ENCODE measurements at regions not wholly inside any gene's neighbourhood (a gene's known extent, or its start where the extent isn't known, plus 50 kb on each side); places are given as distances from the start of the nearest gene placed in this dataset.

DNA sequence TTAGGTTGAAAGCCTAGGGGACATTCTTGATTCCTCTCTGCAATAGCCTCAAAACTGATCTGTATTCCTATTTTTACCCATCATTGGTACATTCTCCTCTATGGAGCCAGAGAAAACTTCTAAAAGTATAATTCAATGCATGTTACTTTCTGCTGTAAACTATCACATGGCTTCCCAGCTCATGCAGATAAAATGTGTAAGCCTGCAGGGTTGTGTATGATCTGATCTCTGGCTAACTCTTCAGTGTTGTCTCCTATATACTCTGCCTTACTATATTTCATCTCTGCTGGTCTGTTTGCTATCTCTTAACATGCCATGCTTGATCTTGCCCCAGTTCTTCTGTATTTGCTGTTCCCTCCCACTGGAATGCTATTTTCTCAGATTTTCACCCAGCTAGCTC, 323.3 kb upstream of the RSPO3 start:
- Mint-ChIP-seq H3K27ac (no peak overlapping the region), H3K4me1 (no peaks in the 10 kb centered on the region), H3K4me3 (no peak overlapping the region), H3K27me3 (ENCODE audit: insufficient read depth, low read depth) (no peaks in the 10 kb centered on the region), H3K36me3 (no peaks in the 10 kb centered on the region), H3K9me3 (no peaks in the 10 kb centered on the region)
- H3K4me1 ChIP-seq: no peaks in the 10 kb centered on the region
- H3K9me3 ChIP-seq (ENCODE audit: low read depth): no peaks in the 10 kb centered on the region
- no peak overlapping the region for H3K9ac ChIP-seq
- TF ChIP-seq EZH2 (IDR thresholded peaks at IDR 0.05) (no peak), EZH2phosphoT487 (IDR thresholded peaks at IDR 0.05) (no peak)
- TF ChIP-seq, protein P1, sequence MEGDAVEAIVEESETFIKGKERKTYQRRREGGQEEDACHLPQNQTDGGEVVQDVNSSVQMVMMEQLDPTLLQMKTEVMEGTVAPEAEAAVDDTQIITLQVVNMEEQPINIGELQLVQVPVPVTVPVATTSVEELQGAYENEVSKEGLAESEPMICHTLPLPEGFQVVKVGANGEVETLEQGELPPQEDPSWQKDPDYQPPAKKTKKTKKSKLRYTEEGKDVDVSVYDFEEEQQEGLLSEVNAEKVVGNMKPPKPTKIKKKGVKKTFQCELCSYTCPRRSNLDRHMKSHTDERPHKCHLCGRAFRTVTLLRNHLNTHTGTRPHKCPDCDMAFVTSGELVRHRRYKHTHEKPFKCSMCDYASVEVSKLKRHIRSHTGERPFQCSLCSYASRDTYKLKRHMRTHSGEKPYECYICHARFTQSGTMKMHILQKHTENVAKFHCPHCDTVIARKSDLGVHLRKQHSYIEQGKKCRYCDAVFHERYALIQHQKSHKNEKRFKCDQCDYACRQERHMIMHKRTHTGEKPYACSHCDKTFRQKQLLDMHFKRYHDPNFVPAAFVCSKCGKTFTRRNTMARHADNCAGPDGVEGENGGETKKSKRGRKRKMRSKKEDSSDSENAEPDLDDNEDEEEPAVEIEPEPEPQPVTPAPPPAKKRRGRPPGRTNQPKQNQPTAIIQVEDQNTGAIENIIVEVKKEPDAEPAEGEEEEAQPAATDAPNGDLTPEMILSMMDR (IDR thresholded peaks at IDR 0.05): no peak
- no peaks in the 10 kb centered on the region for H4K20me1 ChIP-seq (ENCODE audit: low read depth)
- H3K79me2 ChIP-seq (ENCODE audit: low read depth): no peaks in the 10 kb centered on the region
- no peaks in the 10 kb centered on the region for H3F3A ChIP-seq (ENCODE audit: low read depth)
- no peaks in the 10 kb centered on the region for H3K27me3 ChIP-seq
- H3K4me3 ChIP-seq: no peak overlapping the region
- no peak overlapping the region for H3K4me2 ChIP-seq
- H3K27ac ChIP-seq: no peak overlapping the region
- no peak overlapping the region for H2AFZ ChIP-seq (replicated peaks)
- H3K36me3 ChIP-seq: no peaks in the 10 kb centered on the region
- no peak for DNase-seq (ENCODE audit: low spot score)

- TF ChIP-seq, protein P1 (IDR thresholded peaks at IDR 0.05): no peak
- TF ChIP-seq EZH2 (IDR thresholded peaks at IDR 0.05): no peak
- no peak for TF ChIP-seq EZH2phosphoT487 (IDR thresholded peaks at IDR 0.05)
- H3K36me3 ChIP-seq: no peaks in the 10 kb centered on the region
- Mint-ChIP-seq H3K4me3 (no peak overlapping the region), H3K27me3 (ENCODE audit: insufficient read depth, low read depth) (no peaks in the 10 kb centered on the region), H3K4me1 (peaks cover 5% of the 10 kb centered on the region), H3K27ac (no peak overlapping the region), H3K9me3 (no peaks in the 10 kb centered on the region), H3K36me3 (no peaks in the 10 kb centered on the region)
- H3K4me2 ChIP-seq: no peak overlapping the region
- H3K9ac ChIP-seq: no peak overlapping the region
- H3K27me3 ChIP-seq: no peaks in the 10 kb centered on the region
- no peaks in the 10 kb centered on the region for H3F3A ChIP-seq (ENCODE audit: low read depth)
- no peaks in the 10 kb centered on the region for H3K79me2 ChIP-seq (ENCODE audit: low read depth)
- no peak overlapping the region for H3K27ac ChIP-seq
- DNase-seq (ENCODE audit: low spot score): no peak
- H3K4me3 ChIP-seq: no peak overlapping the region
- H2AFZ ChIP-seq (replicated peaks): no peak overlapping the region
- no peaks in the 10 kb centered on the region for H3K9me3 ChIP-seq (ENCODE audit: low read depth)
- H3K4me1 ChIP-seq: no peaks in the 10 kb centered on the region
- no peaks in the 10 kb centered on the region for H4K20me1 ChIP-seq (ENCODE audit: low read depth)
These were observed 320.5 kb upstream of the RSPO3 start for GRCh38 chr6:126797981-126798380.

DNA sequence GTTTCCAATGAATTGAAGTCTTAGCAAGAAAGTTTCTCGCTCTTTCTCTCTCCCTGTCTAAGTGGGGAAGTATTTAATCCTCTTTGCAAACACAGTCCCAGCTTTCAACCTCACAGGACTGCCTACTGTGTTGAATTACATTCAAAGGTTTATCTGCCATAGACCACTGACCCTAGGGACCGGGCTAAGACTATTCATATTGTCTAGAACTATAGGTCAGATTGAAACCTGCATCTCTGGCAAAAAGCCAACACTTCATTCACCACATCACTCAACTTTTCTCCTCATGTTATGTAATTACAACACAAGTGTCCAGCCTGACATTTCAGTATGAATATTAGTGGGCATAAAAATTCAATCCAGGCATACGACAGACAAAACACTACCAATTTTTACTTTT, 314.7 kb upstream of the RSPO3 start:
- Histone ChIP-seq H3K27ac (no peak overlapping the region), H3K27me3 (no peaks in the 10 kb centered on the region), H3K9ac (no peak overlapping the region), H3K36me3 (no peaks in the 10 kb centered on the region), H3F3A (ENCODE audit: low read depth) (peaks cover 9% of the 10 kb centered on the region), H3K79me2 (ENCODE audit: low read depth) (no peaks in the 10 kb centered on the region), H3K9me3 (ENCODE audit: low read depth) (no peaks in the 10 kb centered on the region), H4K20me1 (ENCODE audit: low read depth) (no peaks in the 10 kb centered on the region), H3K4me3 (no peak overlapping the region), H3K4me1 (peaks cover 21% of the 10 kb centered on the region), H2AFZ (replicated peaks) (no peak overlapping the region), H3K4me2 (peak overlapping the region; percentile 51)
- Mint-ChIP-seq H3K36me3 (no peaks in the 10 kb centered on the region), H3K27ac (no peak overlapping the region), H3K4me1 (peaks cover 22% of the 10 kb centered on the region), H3K9me3 (no peaks in the 10 kb centered on the region), H3K4me3 (no peak overlapping the region), H3K27me3 (ENCODE audit: insufficient read depth, low read depth) (no peaks in the 10 kb centered on the region)
- no peak for TF ChIP-seq EZH2phosphoT487 (IDR thresholded peaks at IDR 0.05)
- TF ChIP-seq EZH2 (IDR thresholded peaks at IDR 0.05): no peak
- TF ChIP-seq, protein P1 (IDR thresholded peaks at IDR 0.05): no peak
- peak; percentile 51 for DNase-seq (ENCODE audit: low spot score)

All from neural progenitor cell (in vitro differentiated cells).